ENCODE measurements at regions not wholly inside any gene's neighbourhood (a gene's known extent, or its start where the extent isn't known, plus 50 kb on each side); places are given as distances from the start of the nearest gene placed in this dataset.

- CTCF ChIA-PET = no interaction called here
- no peak for FAIRE-seq
Observed at GRCh38 chr18:46301081-46301480, 196.9 kb downstream of the HAUS1 start.

More at GRCh38 chr18:46301081-46301480, 196.9 kb downstream of the HAUS1 start:
- H3K4me2 ChIP-seq (ENCODE audit: insufficient read depth, low read length) = no peak overlapping the region
- dilution Hi-C loops (cut with MboI; ENCODE audit: extremely low pct_ligation_motif_present, low sequenced_read_pairs) = no loop called here
- intact Hi-C loops (cut with micrococcal nuclease) = no loop called here
- H3K9me1 ChIP-seq (replicated peaks; ENCODE audit: control insufficient read depth, extremely low read depth, insufficient read depth, low read length) = no peaks in the 10 kb centered on the region
- H2AFZ ChIP-seq (ENCODE audit: low read depth, low read length) = no peak overlapping the region
- no peaks in the 10 kb centered on the region for H3K9me3 ChIP-seq (replicated peaks; ENCODE audit: control insufficient read depth, insufficient read depth, low read length)
- H3K36me3 ChIP-seq (ENCODE audit: control insufficient read depth in 2 of 2, extremely low read depth in 1 of 2, insufficient read depth in 2 of 2, low read length in 2 of 2) = no peaks in the 10 kb centered on the region
- TF ChIP-seq POLR2AphosphoS5 (IDR thresholded peaks at IDR 0.05; ENCODE audit: insufficient read depth, low read depth, low read length) (no peak), GATA2 (IDR thresholded peaks at IDR 0.05; ENCODE audit: insufficient read depth, insufficient read length, low read depth, low read length) (no peak), MAX (IDR thresholded peaks at IDR 0.05; ENCODE audit: insufficient read depth, insufficient read length) (no peak), EZH2 (IDR thresholded peaks at IDR 0.05; ENCODE audit: borderline replicate concordance, low read depth, low read length, severe bottlenecking) (no peak), CTCF (IDR thresholded peaks at IDR 0.05; ENCODE audit: extremely low read depth in 1 of 2, insufficient read depth in 1 of 2, low read depth in 1 of 2, low read length in 2 of 2) (no peak), JUN (IDR thresholded peaks at IDR 0.05; ENCODE audit: borderline replicate concordance, insufficient read depth, insufficient read length, low read depth) (no peak), POLR2A (IDR thresholded peaks at IDR 0.05; ENCODE audit: low read depth, low read length) (no peak), MYC (IDR thresholded peaks at IDR 0.05; ENCODE audit: low read depth, low read length) (no peak), FOS (IDR thresholded peaks at IDR 0.05; ENCODE audit: borderline replicate concordance, insufficient read depth, low read length) (no peak)
- no peak overlapping the region for H3K9ac ChIP-seq (replicated peaks; ENCODE audit: extremely low read depth, insufficient read depth, low read length)
- no TSS peak for BruUV-seq (replicated peaks)
- H3K79me2 ChIP-seq (ENCODE audit: control insufficient read depth, insufficient read depth, low read length) = no peaks in the 10 kb centered on the region
- peaks cover 2 to 3% of the 10 kb centered on the region in 2 experiments for H3K27me3 ChIP-seq (ENCODE audit: control insufficient read depth in 2 of 2, insufficient read depth in 2 of 2, low read length in 2 of 2)
- H3K4me3 ChIP-seq (replicated peaks in 1 of 3; ENCODE audit: insufficient read depth in 1 of 3, low read depth in 1 of 3, low read length in 3 of 3) = no peak overlapping the region
- H3K27ac ChIP-seq (ENCODE audit: insufficient read depth, low read depth, low read length) = no peak overlapping the region
- no peaks in the 10 kb centered on the region for H3K4me1 ChIP-seq (ENCODE audit: control insufficient read depth, extremely low read depth, insufficient read depth, low read length)
- POLR2A ChIA-PET = no interaction called here
- no peaks in the 10 kb centered on the region for H4K20me1 ChIP-seq (replicated peaks; ENCODE audit: control insufficient read depth, extremely low read depth, insufficient read depth, low read length)
- DNase-seq (ENCODE audit: low read depth, low spot score) = no peak
